Endodermal cell (in vitro differentiated cells): ENCODE measurements at regions not wholly inside any gene's neighbourhood (a gene's known extent, or its start where the extent isn't known, plus 50 kb on each side); places are given as distances from the start of the nearest gene placed in this dataset.

Experiments used
- DNase-seq: peaks from one replicate; pipeline ENCODE4 v3.0.0-alpha.2; 2017
- H3K27ac ChIP-seq: 2 replicates; pipeline ENCODE4 v1.5.1; 2013; ENCODE audit warnings: mild to moderate bottlenecking, low read depth, low read length, moderate library complexity
- H3K27me3 ChIP-seq: 2 replicates; pipeline ENCODE4 v1.6.1; 2013; ENCODE audit warnings: mild to moderate bottlenecking, low read length, moderate library complexity; ENCODE audit not compliant: insufficient read depth, control insufficient read depth, poor library complexity, severe bottlenecking
- H3K36me3 ChIP-seq: 2 replicates; pipeline ENCODE4 v1.7.0; 2013; ENCODE audit warnings: mild to moderate bottlenecking, low read length, moderate library complexity; ENCODE audit not compliant: control insufficient read depth, insufficient read depth
- H3K4me1 ChIP-seq: one replicate; pipeline ENCODE4 v1.7.0; 2013; ENCODE audit warnings: low read length; ENCODE audit not compliant: control insufficient read depth, insufficient read depth
- H3K4me3 ChIP-seq: 2 replicates; pipeline ENCODE4 v1.5.1; 2013; ENCODE audit warnings: mild to moderate bottlenecking, low read length, moderate library complexity
- H3K9ac ChIP-seq: 2 replicates; pipeline ENCODE4 v1.6.1; 2013; ENCODE audit warnings: mild to moderate bottlenecking, low read length, moderate library complexity; ENCODE audit not compliant: poor library complexity, severe bottlenecking; ENCODE audit errors: extremely low read depth
- H3K9me3 ChIP-seq: 2 replicates; pipeline ENCODE4 v1.6.1; 2013; ENCODE audit warnings: mild to moderate bottlenecking, low read length, moderate library complexity; ENCODE audit not compliant: control insufficient read depth
- H3K27ac Mint-ChIP-seq: 2 replicates; pipeline ENCODE4 v1.8.0; 2020; ENCODE audit warnings: mixed read lengths
- H3K27me3 Mint-ChIP-seq: 2 replicates; pipeline ENCODE4 v1.8.0; 2021; ENCODE audit warnings: mild to moderate bottlenecking, mixed read lengths; ENCODE audit not compliant: insufficient read depth
- H3K36me3 Mint-ChIP-seq: 2 replicates; pipeline ENCODE4 v1.8.0; 2020; ENCODE audit warnings: low read depth, mixed read lengths
- H3K4me1 Mint-ChIP-seq: 2 replicates; pipeline ENCODE4 v1.8.0; 2020; ENCODE audit warnings: mixed read lengths
- H3K4me3 Mint-ChIP-seq: 2 replicates; pipeline ENCODE4 v1.8.0; 2020; ENCODE audit warnings: mild to moderate bottlenecking, moderate library complexity, mixed read lengths
- H3K9me3 Mint-ChIP-seq: 2 replicates; pipeline ENCODE4 v1.8.0; 2020; ENCODE audit warnings: mild to moderate bottlenecking, mixed read lengths
- CTCF ChIP-seq: fragments of 200-600 bp; sonication (generic); conservative IDR thresholded peaks from 2 replicates; pipeline ENCODE4 v1.5.0; 2021; ENCODE audit warnings: antibody characterized with exemption, mild to moderate bottlenecking
- WGBS, 2 experiments: methylation state at CpG; one replicate each; pipeline versions ENCODE4 v1.1.5 to v1.1.7; 2013; ENCODE audit warnings: missing lambda C conversion rate in 2 of 2, mixed read lengths in 1 of 2; ENCODE audit not compliant: insufficient coverage in 1 of 2, insufficient read length in 1 of 2; 5-methylcytosine and 5-hydroxymethylcytosine counted together

- Histone ChIP-seq H3K4me3 (no peak overlapping the region), H3K36me3 (no peaks in the 10 kb centered on the region), H3K27me3 (no peaks in the 10 kb centered on the region), H3K9me3 (no peaks in the 10 kb centered on the region), H3K9ac (no peak overlapping the region), H3K27ac (no peak overlapping the region), H3K4me1 (no peaks in the 10 kb centered on the region)
- H3K4me1 Mint-ChIP-seq = no peaks in the 10 kb centered on the region
- H3K36me3 Mint-ChIP-seq = no peaks in the 10 kb centered on the region
- WGBS, 2 experiments = 86 to 91% methylated on average over 5 to 13 of the region's 13 CpGs
- no peak for TF ChIP-seq CTCF
- no peaks in the 10 kb centered on the region for H3K9me3 Mint-ChIP-seq
- peaks cover 5% of the 10 kb centered on the region for H3K27me3 Mint-ChIP-seq
- H3K4me3 Mint-ChIP-seq = no peak overlapping the region
- no peak overlapping the region for H3K27ac Mint-ChIP-seq
- no peak for DNase-seq
Observed at GRCh38 chr3:127062926-127063325, 80.0 kb downstream of the PLXNA1 start.

- WGBS, 2 experiments = 94 to 100% methylated on average over 1 to 4 of the region's 4 CpGs
- Histone ChIP-seq H3K9me3 (no peaks in the 10 kb centered on the region), H3K27me3 (no peaks in the 10 kb centered on the region), H3K4me1 (no peaks in the 10 kb centered on the region), H3K27ac (no peak overlapping the region), H3K4me3 (no peak overlapping the region), H3K9ac (no peak overlapping the region), H3K36me3 (no peaks in the 10 kb centered on the region)
- Mint-ChIP-seq H3K27me3 (peaks cover 6% of the 10 kb centered on the region), H3K9me3 (no peaks in the 10 kb centered on the region), H3K36me3 (no peaks in the 10 kb centered on the region), H3K27ac (no peak overlapping the region), H3K4me3 (no peak overlapping the region), H3K4me1 (no peaks in the 10 kb centered on the region)
- no peak for DNase-seq
- TF ChIP-seq CTCF = no peak
Observed at GRCh38 chr3:127063916-127064315, 81.0 kb downstream of the PLXNA1 start.

GRCh38 chr3:127064391-127065137 is 81.6 kb downstream of the PLXNA1 start:
- WGBS, 2 experiments = 94 to 97% methylated on average over 8 to 16 of the region's 16 CpGs
- no peaks in the 10 kb centered on the region for H3K9me3 Mint-ChIP-seq
- H3K9ac ChIP-seq = no peak overlapping the region
- H3K4me3 Mint-ChIP-seq = no peak overlapping the region
- H3K4me1 ChIP-seq = no peaks in the 10 kb centered on the region
- no peaks in the 10 kb centered on the region for H3K27me3 ChIP-seq
- H3K4me1 Mint-ChIP-seq = peaks cover 6% of the 10 kb centered on the region
- peaks cover 6% of the 10 kb centered on the region for H3K27me3 Mint-ChIP-seq
- no peak for TF ChIP-seq CTCF
- no peaks in the 10 kb centered on the region for H3K9me3 ChIP-seq
- no peak for DNase-seq
- no peak overlapping the region for H3K27ac Mint-ChIP-seq
- H3K36me3 ChIP-seq = no peaks in the 10 kb centered on the region
- no peak overlapping the region for H3K27ac ChIP-seq
- H3K36me3 Mint-ChIP-seq = no peaks in the 10 kb centered on the region
- no peak overlapping the region for H3K4me3 ChIP-seq
